Renal cortex interstitium (tissue), 11 donors: ENCODE measurements at regions not wholly inside any gene's neighbourhood (a gene's known extent, or its start where the extent isn't known, plus 50 kb on each side); places are given as distances from the start of the nearest gene placed in this dataset.

ENCODE experiments used
- DNase-seq, 11 donors: peaks; one replicate each; pipeline ENCODE4 v3.0.0-alpha.2; 2013; ENCODE audit warnings: low read depth in 9 of 11, low spot score in 4 of 11; ENCODE audit errors: extremely low read depth in 1 of 11

GRCh38 chr6:159324596-159324995 is 155.4 kb downstream of the FNDC1 start:
- DNase-seq = no peak
